Heart right ventricle (tissue), 16 donors: ENCODE measurements at regions not wholly inside any gene's neighbourhood (a gene's known extent, or its start where the extent isn't known, plus 50 kb on each side); places are given as distances from the start of the nearest gene placed in this dataset.

Experiments
- ATAC-seq, 8 donors: fragments of 200-7000 bp; cut with Tn5 transposase; one replicate each; pipeline ENCODE4 v1.9.1; 2020; ENCODE audit warnings: mild to moderate bottlenecking in 8 of 8, moderate library complexity in 8 of 8, moderate number of reproducible peaks in 1 of 8
- DNase-seq, 2 donors: peaks; one replicate each; pipeline ENCODE4 v3.0.0-alpha.2; 2020
- H3K27ac ChIP-seq, 10 donors: fragments of 200-600 bp; sonication (generic) in 2 of 10; one replicate each; pipeline versions ENCODE4 v1.5.0 to v1.8.0; 2020 to 2022; ENCODE audit warnings: mild to moderate bottlenecking in 3 of 10
- H3K27me3 ChIP-seq, 7 donors: fragments of 200-600 bp; one replicate each; pipeline ENCODE4 v1.8.0; 2021 to 2022; ENCODE audit warnings: mild to moderate bottlenecking in 2 of 7
- H3K36me3 ChIP-seq, 9 donors: fragments of 200-600 bp; sonication (generic) in 1 of 9; one replicate each; pipeline versions ENCODE4 v1.5.0 to v1.8.0; 2020 to 2022; ENCODE audit warnings: mild to moderate bottlenecking in 2 of 9
- H3K4me1 ChIP-seq, 9 donors: fragments of 200-600 bp; sonication (generic) in 1 of 9; one replicate each; pipeline versions ENCODE4 v1.5.0 to v1.8.0; 2020 to 2022; ENCODE audit warnings: mild to moderate bottlenecking in 4 of 9
- H3K4me3 ChIP-seq, 10 donors: fragments of 200-600 bp; sonication (generic) in 2 of 10; one replicate each; pipeline versions ENCODE4 v1.5.0 to v1.8.0; 2020 to 2022; ENCODE audit warnings: mild to moderate bottlenecking in 7 of 10, moderate library complexity in 2 of 10
- H3K9me3 ChIP-seq, 11 donors: fragments of 200-600 bp in 10 of 11; sonication (generic) in 2 of 11; one replicate each; pipeline versions ENCODE4 v1.5.0 to v1.8.0; 2013 to 2022; ENCODE audit warnings: mild to moderate bottlenecking in 2 of 11, control low read depth in 1 of 11, moderate library complexity in 1 of 11
- CTCF ChIP-seq, 9 donors: fragments of 200-600 bp; sonication (generic) in 2 of 9; IDR thresholded peaks; one replicate each; pipeline versions ENCODE4 v1.5.0 to v1.8.0; 2021 to 2022; ENCODE audit warnings: antibody characterized with exemption in 9 of 9, mild to moderate bottlenecking in 5 of 9, moderate library complexity in 1 of 9
- WGBS, 2 donors: extraction: QIAGEN DNeasy Blood & Tissue Kit; methylation state at CpG; one replicate each; pipeline ENCODE4 v1.1.7; 2013; ENCODE audit warnings: inconsistent platforms in 1 of 2; 5-methylcytosine and 5-hydroxymethylcytosine counted together
- intact Hi-C, 10 donors: fragments of 100-400 bp; cut with DNase I; formaldehyde crosslinking; loops; one replicate each; pipeline versions ENCODE4 v1.11.1 to v1.14.2; 2022
- donor health status: Arrhythmogenic right ventricular cardiomyopathy.
- donor health status: ischemic (EF 13 %, LVEDD 7.1; RV severe dilation, severe dysfunction).
- donor health status: healthy with polysubstance abuse.
- donor health status: DM: no; HTN: yes; CAD: no.
- donor health status: DM: no; HTN: no; CAD: no.
- donor health status: ischemic (EF 25% LVEDD 6.9; RV normal size, moderate dysfunction).
- donor health status: ischemic (EF 25% LVEDD 5.7; RV mildly dilated, moderate dysfunction).
- donor health status: healthy.
- donor health status: DM: yes; HTN: yes; CAD: no.
- donor health status: Ischemic cardiomyopathy.
- donor health status: ischemic (EF 35%, LVEDD 5.7; RV mildly dilated, moderate dysfunction).
- donor health status: nonischemic (EF 11% LVEDD 7.7; RV severe dilation, severe dysfunction).
- donor health status: DM: yes; HTN: yes; CAD: no.
- donor health status: PGD.
- donor health status: ischemic (EF 29% LVEDD 5.4; RV normal size, mild dysfunction).
- donor health status: nonischemic (EF 23%, LVEDD 6.1; RV moderate dilation, normal function).

DNA sequence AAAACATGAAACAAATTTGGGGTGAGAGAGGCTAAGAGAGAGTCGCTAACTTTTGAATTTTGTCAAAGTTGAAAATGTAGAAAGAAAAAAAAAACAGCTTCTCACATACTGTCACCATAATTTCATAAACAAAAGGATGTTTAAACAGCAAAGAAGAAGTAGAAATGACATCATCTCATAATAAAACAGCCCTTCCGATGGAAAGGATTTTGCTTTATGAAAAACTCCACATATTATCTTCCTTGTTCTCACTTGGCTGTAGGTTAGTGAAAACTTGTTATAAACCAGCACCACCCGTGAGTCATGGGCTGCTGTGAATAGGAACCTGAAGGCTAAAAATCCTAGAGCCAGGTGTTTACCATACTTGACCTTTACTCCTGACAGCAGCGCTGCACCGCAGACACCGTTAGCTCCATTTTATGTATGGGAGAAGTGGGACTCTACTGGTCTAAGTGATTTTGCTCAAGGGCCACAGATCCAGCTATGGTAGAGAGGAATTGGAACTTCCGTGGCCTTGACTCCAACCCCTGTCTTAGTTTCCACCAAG lies 63.0 kb upstream of the VRK1 start:
- 84 to 89% methylated on average over 7 of the region's 7 CpGs for WGBS, 2 donors

DNA sequence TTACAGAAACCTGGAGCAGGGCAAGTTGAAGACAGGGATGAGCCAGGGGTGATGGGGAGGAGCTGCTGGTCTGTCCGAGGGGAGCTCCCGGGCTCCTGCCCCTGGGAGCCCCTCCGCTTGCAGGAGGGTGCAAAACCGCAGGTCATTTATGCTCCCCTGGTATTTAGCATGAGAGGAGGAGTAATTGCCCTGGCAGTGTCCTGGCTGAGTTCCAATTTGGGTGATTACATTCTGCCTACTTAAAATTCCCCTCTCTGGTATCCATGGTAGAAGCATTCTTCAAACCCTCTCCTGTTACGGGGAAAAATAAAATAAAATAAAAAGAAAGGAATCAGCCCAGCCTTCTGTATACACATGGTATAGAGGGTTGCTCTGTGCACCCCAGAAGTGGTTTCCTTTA lies 61.7 kb upstream of the VRK1 start:
- intact Hi-C loops, result loop anchor here in 1 of 10 donors (10.0 kb wide), 1 partner anchor 151 kb away; no protein-coding TSS in a partner anchor
- Histone ChIP-seq H3K36me3 (no peaks in the 10 kb centered on the region), H3K27me3 (peaks cover 0 to 80% (median 70%) of the 10 kb centered on the region in 7 donors), H3K4me1 (no peaks in the 10 kb centered on the region), H3K9me3 (no peaks in the 10 kb centered on the region), H3K4me3 (no peak overlapping the region), H3K27ac (no peak overlapping the region)
- 32 to 51% methylated on average over 5 of the region's 5 CpGs for WGBS, 2 donors
- DNase-seq, result no peak
- ATAC-seq, result no peak
- no peak for TF ChIP-seq CTCF (IDR thresholded peaks at IDR 0.05)

More for the DNA sequence above, 63.0 kb upstream of the VRK1 start:
- DNase-seq, result no peak
- H3K9me3 ChIP-seq, result no peaks in the 10 kb centered on the region
- H3K4me3 ChIP-seq, result no peak overlapping the region
- H3K27me3 ChIP-seq, result peaks cover 0 to 69% (median 57%) of the 10 kb centered on the region in 7 donors
- intact Hi-C loops, result loop anchor here in 1 of 10 donors (10.0 kb wide), 1 partner anchor 149 kb away; no protein-coding TSS in a partner anchor
- H3K27ac ChIP-seq, result no peak overlapping the region
- H3K36me3 ChIP-seq, result no peaks in the 10 kb centered on the region
- ATAC-seq, result no peak
- H3K4me1 ChIP-seq, result no peaks in the 10 kb centered on the region
- TF ChIP-seq CTCF (IDR thresholded peaks at IDR 0.05), result no peak

DNA sequence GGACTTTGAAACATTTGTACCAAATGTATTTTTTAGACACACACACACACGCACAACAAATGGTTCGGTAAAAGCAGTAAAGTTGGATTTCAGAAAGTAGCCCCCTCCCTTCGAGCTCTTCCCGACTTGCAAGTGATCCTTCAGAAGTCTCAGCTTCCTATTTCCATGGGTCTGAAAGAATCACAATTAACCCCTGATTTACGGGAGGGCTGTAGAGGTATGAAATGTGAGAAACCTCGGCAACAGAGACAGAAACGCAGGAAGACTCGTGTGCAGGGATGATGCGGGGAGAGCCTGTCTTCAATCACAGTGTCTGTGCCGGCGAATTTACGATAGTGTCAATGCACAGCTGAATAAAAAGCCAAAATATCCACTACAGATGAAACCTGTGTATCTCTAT lies 60.7 kb upstream of the VRK1 start:
- ATAC-seq (no peak), DNase-seq (no peak)
- 67 to 78% methylated on average over 12 of the region's 12 CpGs for WGBS, 2 donors
- intact Hi-C loops, result loop anchor here in 1 of 10 donors (10.0 kb wide), 1 partner anchor 152 kb away; no protein-coding TSS in a partner anchor
- H3K4me1 ChIP-seq, result peaks cover 0 to 7% (median 4%) of the 10 kb centered on the region in 9 donors
- H3K27me3 ChIP-seq, result peaks cover 0 to 86% (median 72%) of the 10 kb centered on the region in 7 donors
- H3K36me3 ChIP-seq, result no peaks in the 10 kb centered on the region
- H3K9me3 ChIP-seq, result no peaks in the 10 kb centered on the region
- H3K27ac ChIP-seq, result no peak overlapping the region
- no peak overlapping the region for H3K4me3 ChIP-seq
- no peak for TF ChIP-seq CTCF (IDR thresholded peaks at IDR 0.05)

DNA sequence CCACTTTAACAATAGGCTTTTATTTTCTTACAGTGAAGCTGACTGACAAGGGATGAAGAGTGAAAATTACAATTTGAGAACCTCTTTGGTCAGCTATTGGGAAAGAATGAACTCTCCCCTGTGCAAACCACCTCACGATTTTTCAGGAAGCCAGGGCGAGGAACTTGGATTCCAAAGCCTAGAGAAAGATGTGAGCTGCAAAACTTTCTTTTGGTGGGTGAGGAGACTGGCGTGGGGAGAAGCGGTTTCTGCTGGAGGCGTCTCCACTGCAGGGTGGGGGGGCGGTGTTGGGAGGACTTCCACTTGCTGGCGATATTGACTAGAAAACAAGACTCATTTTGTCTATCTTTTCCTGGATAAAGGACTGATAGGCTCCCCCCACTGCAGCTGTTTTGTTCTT lies 59.3 kb upstream of the VRK1 start:
- Histone ChIP-seq H3K4me1 (peaks cover 0 to 11% (median 8%) of the 10 kb centered on the region in 9 donors), H3K4me3 (no peak overlapping the region), H3K27me3 (peaks cover 4 to 96% (median 82%) of the 10 kb centered on the region in 7 donors), H3K9me3 (no peaks in the 10 kb centered on the region), H3K36me3 (no peaks in the 10 kb centered on the region), H3K27ac (no peak overlapping the region)
- no peak for ATAC-seq
- intact Hi-C loops, result loop anchor here in 1 of 10 donors (10.0 kb wide), 1 partner anchor 153 kb away; no protein-coding TSS in a partner anchor
- WGBS, 2 donors, result 32 to 48% methylated on average over 7 of the region's 7 CpGs
- DNase-seq, result no peak
- TF ChIP-seq CTCF (IDR thresholded peaks at IDR 0.05), result no peak
